HG03039 (cell line): ENCODE measurements at regions not wholly inside any gene's neighbourhood (a gene's known extent, or its start where the extent isn't known, plus 50 kb on each side); places are given as distances from the start of the nearest gene placed in this dataset.
"Not testable (repeated sequence)": the region's sequence is repeated elsewhere in the genome, so short reads cannot be mapped to it uniquely, and the experiment has no call there.

Source experiments
- ATAC-seq: cut with Tn5 transposase; IDR thresholded peaks from one replicate; pipeline ENCODE4 v1.9.1; 2021; ENCODE audit warnings: mild to moderate bottlenecking, moderate library complexity; ENCODE audit not compliant: unreplicated experiment

DNA sequence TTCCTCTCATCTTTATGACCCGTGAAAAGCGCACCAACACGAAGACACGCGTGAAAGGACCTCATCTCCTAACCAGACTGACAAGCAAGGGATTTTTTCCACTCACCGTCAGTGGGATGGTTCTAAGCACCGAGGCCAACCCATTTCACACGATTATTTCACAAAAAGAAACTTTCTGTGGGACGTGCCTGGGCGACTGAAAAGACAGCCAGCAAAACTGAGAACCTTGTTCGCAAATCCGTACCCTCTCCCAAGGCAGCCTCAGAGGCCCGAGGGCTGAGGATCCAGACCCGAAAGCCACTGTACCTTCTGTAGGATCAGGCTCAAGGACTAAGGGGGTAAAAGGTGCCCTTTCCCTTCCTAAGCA, 84.9 kb upstream of the METTL9 start:
- ATAC-seq, result not testable (repeated sequence)

- ATAC-seq, result not testable (repeated sequence)
Measured at GRCh38 chr16:21516705-21517040, 82.7 kb upstream of the METTL9 start.

GRCh38 chr16:21517263-21517662, 82.1 kb upstream of the METTL9 start:
- ATAC-seq, result not testable (repeated sequence)

DNA sequence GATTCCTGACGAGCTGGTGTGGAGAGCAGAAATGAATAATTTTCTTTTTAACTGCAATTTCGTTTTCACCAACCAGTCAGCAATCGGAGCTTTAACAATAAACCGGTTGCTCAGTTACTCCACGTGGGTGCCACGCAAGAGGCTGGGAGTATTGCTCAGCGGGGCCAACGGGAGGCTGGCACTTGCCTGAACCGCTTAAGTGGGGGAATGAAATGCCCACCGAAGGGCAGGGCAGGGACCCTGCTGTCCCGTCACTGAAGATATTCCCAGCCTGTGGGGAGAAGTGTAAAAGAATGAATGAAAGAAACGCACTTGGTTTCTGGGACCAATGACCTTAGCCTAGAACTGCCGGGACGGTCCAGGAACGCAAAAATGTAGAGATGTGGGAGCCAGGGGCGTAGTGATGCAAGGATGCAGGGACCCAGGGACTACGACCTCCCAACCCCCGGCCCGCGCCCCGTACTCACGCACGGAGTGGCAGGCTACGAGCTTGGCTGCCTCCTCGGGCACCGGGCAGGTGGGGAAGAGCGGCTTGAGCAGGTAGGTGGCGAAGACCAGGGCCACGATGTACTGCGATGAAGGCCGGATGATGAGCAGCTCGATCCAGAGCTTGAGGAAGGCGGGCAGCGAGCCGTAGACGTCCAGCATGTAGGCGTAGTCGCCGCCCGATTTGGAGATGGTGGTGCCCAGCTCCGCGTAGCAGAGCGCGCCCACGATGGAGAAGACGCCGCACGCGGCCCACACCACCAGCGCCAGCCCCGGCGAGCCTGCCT, 79.8 kb upstream of the METTL9 start:
- not testable (repeated sequence) for ATAC-seq

- peak; percentile 64 for ATAC-seq
Measured at GRCh38 chr16:21520134-21521047, 79.0 kb upstream of the METTL9 start.

- ATAC-seq, result not testable (repeated sequence)
Measured at GRCh38 chr16:21521048-21521389, 78.4 kb upstream of the METTL9 start.

- not testable (repeated sequence) for ATAC-seq
Measured at GRCh38 chr16:21521390-21522143, 77.8 kb upstream of the METTL9 start.

DNA sequence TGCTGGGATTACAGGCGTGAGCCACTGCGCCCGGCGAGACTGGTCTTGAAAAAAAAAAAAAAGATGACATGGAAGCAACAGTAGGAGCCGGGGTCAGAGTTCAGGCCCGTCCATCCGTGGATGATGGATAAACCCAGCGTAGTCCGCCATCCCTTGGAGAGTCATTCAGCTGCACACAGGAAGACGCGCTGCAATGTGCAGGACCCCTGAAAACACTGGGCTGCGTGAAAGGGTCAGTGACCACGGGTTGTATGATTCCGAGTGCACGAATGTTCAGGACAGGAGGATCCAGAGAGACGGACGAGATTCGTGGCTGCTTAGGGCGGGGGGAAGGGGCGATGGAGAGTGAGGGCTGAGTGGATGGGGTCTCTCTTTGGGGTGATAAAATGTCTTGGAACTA, 76.5 kb upstream of the METTL9 start:
- not testable (repeated sequence) for ATAC-seq

DNA sequence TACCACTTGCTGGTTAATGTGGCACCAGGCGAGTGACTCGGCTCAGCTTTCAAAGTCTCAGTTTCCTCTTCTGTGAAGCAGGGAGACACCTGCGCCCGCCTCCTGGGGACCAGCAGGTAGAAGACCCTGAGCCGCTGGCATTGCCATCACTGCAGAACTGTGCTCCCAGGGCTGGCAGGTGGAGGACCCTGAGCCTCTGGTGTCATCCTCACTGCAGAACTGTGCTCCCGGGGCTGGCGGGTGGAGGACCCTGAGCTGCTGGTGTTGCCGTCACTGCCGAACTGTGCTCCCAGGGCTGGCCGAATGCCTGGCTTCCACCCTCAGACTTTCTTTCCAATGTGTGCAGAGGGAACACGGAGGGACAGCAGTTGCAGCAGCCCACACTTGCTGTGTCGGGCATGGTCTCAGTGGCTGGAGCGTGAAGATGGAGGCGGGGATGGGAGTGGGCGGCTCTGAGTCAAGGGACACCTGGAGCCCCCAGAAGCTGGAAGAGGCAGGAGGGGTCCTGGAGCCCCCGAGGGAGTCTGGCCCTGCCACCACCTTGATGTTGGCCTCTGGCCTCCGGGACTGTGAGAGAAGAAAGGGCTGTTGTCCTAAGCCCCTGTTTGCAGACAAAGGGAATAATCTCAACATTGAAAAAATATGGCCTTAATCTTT, 75.8 kb upstream of the METTL9 start:
- ATAC-seq, result no peak

DNA sequence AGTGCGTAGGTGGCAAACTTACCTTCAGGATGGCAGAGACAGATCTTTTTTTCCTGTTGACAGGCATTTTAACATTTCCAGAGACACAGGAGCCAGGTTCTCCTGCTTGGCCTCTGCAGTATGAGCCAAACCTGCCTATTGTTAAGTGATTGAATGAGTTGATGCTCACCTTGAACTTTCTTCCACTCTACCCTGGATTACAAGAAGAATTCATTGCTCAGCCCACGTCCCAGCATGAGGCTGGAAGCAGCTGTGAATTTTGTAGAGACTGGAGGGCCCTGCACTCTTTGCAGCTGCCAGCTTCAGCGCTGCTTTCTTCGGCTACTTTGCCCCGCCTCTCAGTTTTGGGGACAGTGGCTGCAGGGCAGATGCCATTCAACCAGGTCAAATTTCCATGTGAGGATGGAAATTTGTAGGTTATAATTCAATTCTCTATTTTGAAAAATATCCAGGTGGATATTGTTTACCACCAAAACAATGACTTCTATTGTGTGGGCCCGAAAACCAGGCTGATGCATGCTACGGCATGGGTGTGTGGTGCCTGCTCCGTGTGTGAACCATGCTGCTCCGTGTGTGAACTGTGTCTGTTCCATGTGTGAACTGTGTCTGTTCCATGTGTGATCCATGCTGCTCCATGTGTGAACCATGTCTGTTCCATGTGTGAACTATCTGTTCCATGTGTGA, 75.2 kb upstream of the METTL9 start:
- ATAC-seq, result no peak

DNA sequence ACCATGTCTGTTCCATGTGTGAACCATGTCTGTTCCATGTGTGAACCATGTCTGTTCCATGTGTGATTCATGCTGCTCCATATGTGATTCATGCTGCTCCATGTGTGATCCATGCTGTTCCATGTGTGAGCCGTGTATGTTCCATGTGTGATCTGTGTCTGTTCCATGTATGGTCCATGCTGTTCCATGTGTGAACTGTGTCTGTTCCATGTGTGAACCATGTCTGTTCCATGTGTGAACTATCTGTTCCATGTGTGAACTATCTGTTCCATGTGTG, 74.7 kb upstream of the METTL9 start:
- not testable (repeated sequence) for ATAC-seq

GRCh38 chr16:21525029-21525895, 74.1 kb upstream of the METTL9 start:
- not testable (repeated sequence) for ATAC-seq

DNA sequence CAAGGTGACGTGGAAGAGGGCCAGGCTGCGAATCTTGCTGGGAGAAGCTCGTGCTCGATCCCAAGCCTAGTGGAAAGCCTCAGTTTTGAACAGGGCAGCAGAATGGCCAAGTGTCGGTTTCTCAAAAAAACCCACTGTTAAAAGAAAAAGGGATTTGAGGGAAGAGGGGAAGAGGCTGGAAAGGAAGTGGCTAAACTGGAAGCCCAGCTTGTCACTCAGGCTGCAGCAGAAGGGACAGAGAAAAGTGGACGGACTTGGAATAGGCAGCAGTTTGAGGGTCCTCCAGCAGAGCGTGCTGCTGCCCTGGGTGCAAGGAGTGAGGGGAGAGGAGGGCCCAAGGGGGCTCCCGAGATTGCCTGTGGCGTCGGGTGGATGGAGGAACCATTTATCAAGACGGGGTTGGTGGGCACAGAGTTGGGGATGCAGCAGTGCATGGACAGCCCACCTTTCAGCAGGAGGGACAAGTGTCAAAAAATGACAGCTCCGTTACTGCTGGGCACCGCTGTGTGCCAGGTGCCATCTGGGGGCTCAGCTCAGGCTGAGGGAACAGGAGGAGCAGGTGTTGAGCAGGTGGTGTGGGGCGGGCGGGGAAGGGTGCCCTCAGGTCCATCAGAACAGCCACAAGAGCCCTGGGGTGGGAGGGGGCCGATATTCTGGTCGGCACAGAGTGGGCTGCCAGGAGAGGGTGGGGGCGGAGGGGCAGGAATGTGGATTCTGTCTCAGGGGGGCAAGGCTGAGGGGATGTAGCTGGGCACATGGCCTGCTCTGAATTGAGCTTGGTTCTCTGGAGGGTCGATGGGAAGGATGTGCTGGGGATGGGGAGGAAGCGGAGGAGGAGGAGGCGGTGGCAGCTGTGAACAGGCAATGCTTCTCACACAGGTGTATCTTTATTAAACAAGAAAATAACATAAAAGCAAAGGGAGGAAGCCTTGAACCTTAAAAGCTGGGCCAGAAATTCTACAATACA, 73.1 kb upstream of the METTL9 start:
- not testable (repeated sequence) for ATAC-seq

- ATAC-seq, result no peak
Measured at GRCh38 chr16:21526923-21527807, 72.2 kb upstream of the METTL9 start.

- ATAC-seq, result not testable (repeated sequence)
Measured at GRCh38 chr16:21529060-21529658, 70.2 kb upstream of the METTL9 start.

- ATAC-seq, result not testable (repeated sequence)
Measured at GRCh38 chr16:21530729-21531383, 68.5 kb upstream of the METTL9 start.
